Stimulated activated CD4-positive, alpha-beta T cell treated with anti-CD3 and anti-CD28 coated beads, Interleukin-1b, Interleukin-23, amount 100 ng/mL, for 4 hours (primary cell): ENCODE measurements at regions not wholly inside any gene's neighbourhood (a gene's known extent, or its start where the extent isn't known, plus 50 kb on each side); places are given as distances from the start of the nearest gene placed in this dataset.
"Not testable (repeated sequence)": the region's sequence is repeated elsewhere in the genome, so short reads cannot be mapped to it uniquely, and the experiment has no call there.

Experiments used
- DNase-seq, 2 donors: peaks; one replicate each; pipeline ENCODE4 v3.0.0-alpha.2; 2020; ENCODE audit warnings: low read depth in 2 of 2

GRCh38 chr20:56872620-56873458 lies 243.7 kb downstream of the TFAP2C start:
- no peak for DNase-seq

GRCh38 chr20:56873836-56874235 lies 244.7 kb downstream of the TFAP2C start:
- no peak for DNase-seq

GRCh38 chr20:56875052-56875659 lies 246.1 kb downstream of the TFAP2C start:
- DNase-seq, result no peak

- DNase-seq, result no peak
These were observed 246.7 kb downstream of the TFAP2C start for GRCh38 chr20:56875803-56876202.

DNA sequence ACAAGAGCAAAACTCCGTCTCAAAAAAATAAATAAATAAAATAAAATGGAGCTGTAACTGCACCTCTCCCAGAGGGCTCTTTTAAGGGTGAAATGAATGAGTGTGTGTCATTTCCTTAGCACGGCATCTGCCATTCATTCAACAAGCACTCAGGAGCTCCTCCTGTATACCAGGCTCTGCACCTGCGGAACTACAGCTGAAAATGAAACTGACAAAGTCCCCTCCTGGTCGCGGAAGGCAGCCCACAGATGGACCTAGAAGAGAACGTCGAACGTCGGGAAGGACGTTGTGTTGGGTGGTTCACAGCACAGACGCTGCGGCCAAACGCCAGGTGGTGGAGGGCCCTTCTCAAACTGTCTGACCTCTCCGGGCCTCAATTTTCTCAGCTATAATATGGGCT lies 256.4 kb downstream of the TFAP2C start:
- DNase-seq, result no peak

DNA sequence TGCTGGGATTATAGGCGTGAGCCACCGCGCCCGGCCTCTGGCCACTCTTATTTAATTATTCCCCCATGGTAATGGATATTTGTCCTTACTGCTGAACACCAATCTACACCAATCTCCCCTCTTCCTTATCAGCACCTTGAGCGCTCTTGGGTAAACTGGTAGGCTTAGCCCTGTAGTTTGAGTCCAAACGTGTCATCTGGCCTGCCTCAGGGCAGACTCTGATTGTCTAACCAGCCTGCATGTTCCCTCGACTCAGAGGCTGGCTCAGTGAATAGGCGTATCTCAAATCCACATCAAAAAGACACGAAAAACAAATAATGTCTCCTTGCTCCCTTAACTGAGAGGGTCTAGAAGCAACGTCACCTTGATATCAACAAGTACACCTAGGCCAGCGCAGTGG lies 260.9 kb downstream of the TFAP2C start:
- DNase-seq, result no peak

GRCh38 chr20:56893226-56893917 lies 264.3 kb downstream of the TFAP2C start:
- DNase-seq, result no peak

GRCh38 chr20:56896447-56896846 lies 267.3 kb downstream of the TFAP2C start:
- no peak for DNase-seq

GRCh38 chr20:56897318-56897957 lies 268.3 kb downstream of the TFAP2C start:
- DNase-seq, result no peak

DNA sequence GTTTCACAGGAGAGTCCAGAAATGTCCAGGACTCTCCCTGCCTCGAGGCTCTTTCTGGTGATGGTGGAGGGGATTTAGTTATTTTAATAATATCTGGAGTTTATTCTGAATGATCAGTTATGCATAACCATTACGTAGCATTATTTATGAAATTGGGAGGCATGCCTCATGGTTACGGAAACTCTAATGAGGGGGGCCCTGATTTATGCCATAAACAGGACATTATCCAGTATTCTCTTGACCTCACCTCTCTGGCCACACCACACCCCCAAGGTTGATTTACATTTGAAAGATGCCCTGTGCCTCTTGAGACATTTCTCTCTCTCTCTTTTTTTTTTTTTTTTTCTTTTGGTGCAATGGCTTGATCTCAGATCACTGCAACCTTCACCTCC lies 268.8 kb downstream of the TFAP2C start:
- no peak for DNase-seq

GRCh38 chr20:56899506-56899905 lies 270.4 kb downstream of the TFAP2C start:
- no peak for DNase-seq

GRCh38 chr20:56900252-56900651 lies 271.1 kb downstream of the TFAP2C start:
- DNase-seq, result no peak

DNA sequence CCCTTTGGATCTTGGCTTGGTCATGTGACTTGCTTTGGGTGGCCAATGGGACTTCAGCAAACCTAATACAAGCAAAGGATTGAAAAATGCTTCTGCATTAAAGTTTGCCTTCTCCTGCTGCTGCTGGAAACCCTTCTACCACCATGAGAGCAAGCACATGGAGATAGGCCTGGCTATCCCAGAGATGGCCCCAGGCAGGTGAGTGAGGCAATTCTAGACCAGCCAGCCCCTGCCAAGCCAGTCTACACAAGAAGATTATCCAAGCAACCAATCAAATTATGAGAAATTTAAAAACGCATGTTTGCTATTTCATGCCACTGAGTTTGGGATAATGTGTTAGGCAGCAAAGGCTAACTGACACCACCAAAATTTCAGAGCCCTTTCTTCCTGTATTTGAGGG lies 274.3 kb downstream of the TFAP2C start:
- DNase-seq, result no peak

DNA sequence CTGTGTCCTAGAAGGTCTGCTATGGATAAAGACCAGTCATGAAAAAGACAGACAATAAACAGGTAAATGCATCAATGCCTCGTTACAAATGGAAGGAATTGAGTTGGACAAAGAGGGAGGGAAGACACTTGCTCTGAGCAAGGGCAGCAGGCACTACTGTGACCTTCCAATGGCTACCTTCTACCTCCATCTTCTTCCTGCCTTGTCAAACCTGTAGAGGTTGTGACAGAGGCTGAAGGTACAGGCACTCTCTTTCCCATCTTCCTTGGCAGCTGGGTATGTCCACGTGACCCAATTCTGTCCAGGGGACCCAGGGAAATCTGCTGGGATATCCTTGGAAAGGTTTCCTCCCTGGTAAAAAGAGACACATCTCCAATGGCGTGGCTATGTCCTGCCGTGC lies 274.8 kb downstream of the TFAP2C start:
- DNase-seq, result no peak

GRCh38 chr20:56909918-56910714 lies 281.0 kb downstream of the TFAP2C start:
- DNase-seq, result no peak

GRCh38 chr20:56911946-56912345 lies 282.8 kb downstream of the TFAP2C start:
- DNase-seq, result no peak

DNA sequence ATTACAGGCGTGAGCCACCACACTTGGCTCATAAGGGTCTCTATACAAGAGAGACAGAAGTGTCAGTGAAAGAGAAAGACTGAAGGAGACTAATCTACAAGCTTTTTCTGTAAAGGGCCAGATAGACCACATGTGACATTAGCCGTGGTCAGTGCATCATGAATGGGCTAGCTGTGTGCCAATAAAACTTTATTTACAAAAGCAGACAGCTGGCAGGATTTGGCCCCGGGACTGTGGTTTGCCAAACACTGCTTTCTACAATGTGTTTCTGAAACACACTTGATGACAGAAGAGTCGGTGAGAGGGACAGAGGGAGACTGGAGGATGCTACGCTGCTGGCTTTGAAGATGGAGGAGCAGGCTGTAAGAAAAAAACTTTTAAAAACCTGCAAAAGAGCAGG lies 285.4 kb downstream of the TFAP2C start:
- DNase-seq, result no peak

- DNase-seq, result no peak
These were observed 287.2 kb downstream of the TFAP2C start for GRCh38 chr20:56916345-56916622.

- DNase-seq, result not testable (repeated sequence)
These were observed 290.9 kb downstream of the TFAP2C start for GRCh38 chr20:56920041-56920440.

- DNase-seq, result no peak
These were observed 293.4 kb downstream of the TFAP2C start for GRCh38 chr20:56922497-56922896.

GRCh38 chr20:56924292-56925081 lies 295.4 kb downstream of the TFAP2C start:
- DNase-seq, result no peak
